ENCODE measurements at regions not wholly inside any gene's neighbourhood (a gene's known extent, or its start where the extent isn't known, plus 50 kb on each side); places are given as distances from the start of the nearest gene placed in this dataset.

GRCh38 chr6:15819226-15819625 is 156.4 kb upstream of the DTNBP1 start:
- Histone ChIP-seq H3K14ac (ENCODE audit: low read length) (no peak overlapping the region), H3K4me2 (ENCODE audit: low read length) (no peak overlapping the region), H3K36me3 (ENCODE audit: control insufficient read depth in 1 of 2, insufficient read depth in 2 of 2, low read length in 2 of 2) (no peaks in the 10 kb centered on the region), H3K4me1 (ENCODE audit: control insufficient read depth in 1 of 2, insufficient read depth in 2 of 2, low read length in 2 of 2) (peaks cover 3 to 13% of the 10 kb centered on the region in 2 experiments), H4K91ac (ENCODE audit: low read depth, low read length) (no peak overlapping the region), H3K79me2 (ENCODE audit: control insufficient read depth, insufficient read depth, low read length, poor library complexity) (no peaks in the 10 kb centered on the region), H3K18ac (ENCODE audit: low read length) (no peak overlapping the region), H2BK12ac (ENCODE audit: low read length) (no peak overlapping the region), H2AFZ (ENCODE audit: insufficient read depth, low read length, poor library complexity) (no peak overlapping the region), H3K9ac (ENCODE audit: low read length) (no peak overlapping the region), H2AK5ac (ENCODE audit: low read length) (no peak overlapping the region), H3K27me3 (ENCODE audit: insufficient read depth, low read length) (no peaks in the 10 kb centered on the region), H3K23ac (ENCODE audit: low read length) (no peak overlapping the region), H4K12ac (ENCODE audit: low read depth, low read length) (no peak overlapping the region), H2BK120ac (ENCODE audit: insufficient read depth, low read length, poor library complexity) (no peak overlapping the region), H3K27ac (ENCODE audit: low read depth, low read length) (no peak overlapping the region), H3K4ac (ENCODE audit: low read depth, low read length) (no peak overlapping the region), H2BK5ac (ENCODE audit: low read depth, low read length, poor library complexity) (no peak overlapping the region), H3K9me3 (ENCODE audit: insufficient read depth, low read depth, low read length) (no peaks in the 10 kb centered on the region), H3K79me1 (ENCODE audit: low read length) (peaks cover 5% of the 10 kb centered on the region), H3K4me3 (ENCODE audit: low read depth, low read length) (no peak overlapping the region), H4K8ac (ENCODE audit: low read depth, low read length) (no peak overlapping the region)
- no CpG with 5 or more reads among the region's 5 CpGs for WGBS (ENCODE audit: extremely low coverage, insufficient coverage, insufficient read length)
- DNase-seq, result no peak

DNA sequence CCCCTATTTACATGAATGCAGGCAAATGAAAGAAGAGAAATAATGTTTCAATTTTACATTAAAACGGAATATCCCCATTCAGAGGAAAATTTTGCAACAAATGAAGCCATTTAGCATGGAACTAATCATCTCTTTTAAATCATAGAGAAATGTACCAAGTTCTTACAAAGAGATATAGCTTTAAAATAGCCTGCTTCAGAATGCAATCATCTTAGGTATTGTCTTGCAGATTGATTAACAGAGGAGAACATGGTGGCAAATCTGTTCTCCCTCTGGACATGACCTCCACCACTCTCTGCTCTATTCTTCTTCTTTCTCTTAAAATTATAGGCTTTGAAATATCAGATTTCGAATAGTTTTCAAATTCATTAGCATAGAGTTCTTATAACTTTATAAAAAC is 155.7 kb upstream of the DTNBP1 start:
- H3K9ac ChIP-seq (ENCODE audit: low read length), result no peak overlapping the region
- peaks cover 3 to 13% of the 10 kb centered on the region in 2 experiments for H3K4me1 ChIP-seq (ENCODE audit: control insufficient read depth in 1 of 2, insufficient read depth in 2 of 2, low read length in 2 of 2)

DNA sequence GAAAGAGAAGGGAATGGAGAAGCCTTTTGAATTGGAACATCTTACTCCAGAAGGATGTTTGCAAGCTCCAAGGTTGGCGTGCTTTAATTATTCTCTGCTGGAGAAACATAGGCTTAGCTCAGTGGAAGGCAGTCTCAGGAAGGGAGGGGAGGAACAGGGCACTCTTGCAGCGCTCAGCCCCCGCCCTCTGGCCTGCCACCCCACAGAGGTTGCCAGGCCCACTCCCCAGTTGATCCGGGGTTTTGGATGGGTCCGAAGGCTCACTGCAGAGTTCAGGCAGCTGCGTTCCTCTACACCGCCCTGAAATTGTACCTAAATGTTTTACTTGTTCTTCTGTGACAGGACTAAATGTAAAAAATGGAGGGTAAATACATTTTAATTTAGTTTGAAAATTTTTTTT is 155.2 kb upstream of the DTNBP1 start:
- WGBS (ENCODE audit: extremely low coverage, insufficient coverage, insufficient read length), result no CpG with 5 or more reads among the region's 7 CpGs
- no peaks in the 10 kb centered on the region for H3K79me2 ChIP-seq (ENCODE audit: control insufficient read depth, insufficient read depth, low read length, poor library complexity)
- H4K12ac ChIP-seq (ENCODE audit: low read depth, low read length), result no peak overlapping the region
- H3K4ac ChIP-seq (ENCODE audit: low read depth, low read length), result no peak overlapping the region
- no peak overlapping the region for H2BK5ac ChIP-seq (ENCODE audit: low read depth, low read length, poor library complexity)
- H3K79me1 ChIP-seq (ENCODE audit: low read length), result peaks cover 5% of the 10 kb centered on the region
- no peak overlapping the region for H3K4me3 ChIP-seq (ENCODE audit: low read depth, low read length)
- H4K91ac ChIP-seq (ENCODE audit: low read depth, low read length), result peak overlapping the region; percentile 29
- H2AK5ac ChIP-seq (ENCODE audit: low read length), result no peak overlapping the region
- H2BK12ac ChIP-seq (ENCODE audit: low read length), result peak overlapping the region; percentile 27
- no peak overlapping the region for H2AFZ ChIP-seq (ENCODE audit: insufficient read depth, low read length, poor library complexity)
- no peak overlapping the region for H3K23ac ChIP-seq (ENCODE audit: low read length)
- no peak overlapping the region for H3K27ac ChIP-seq (ENCODE audit: low read depth, low read length)
- DNase-seq, result no peak
- no peak overlapping the region for H4K8ac ChIP-seq (ENCODE audit: low read depth, low read length)
- no peaks in the 10 kb centered on the region for H3K27me3 ChIP-seq (ENCODE audit: insufficient read depth, low read length)
- no peak overlapping the region for H2BK120ac ChIP-seq (ENCODE audit: insufficient read depth, low read length, poor library complexity)
- H3K4me1 ChIP-seq (ENCODE audit: control insufficient read depth in 1 of 2, insufficient read depth in 2 of 2, low read length in 2 of 2), result peaks cover 3 to 13% of the 10 kb centered on the region in 2 experiments
- no peak overlapping the region for H3K18ac ChIP-seq (ENCODE audit: low read length)
- H3K14ac ChIP-seq (ENCODE audit: low read length), result no peak overlapping the region
- H3K36me3 ChIP-seq (ENCODE audit: control insufficient read depth in 1 of 2, insufficient read depth in 2 of 2, low read length in 2 of 2), result no peaks in the 10 kb centered on the region
- H3K9ac ChIP-seq (ENCODE audit: low read length), result no peak overlapping the region
- H3K9me3 ChIP-seq (ENCODE audit: insufficient read depth, low read depth, low read length), result no peaks in the 10 kb centered on the region
- H3K4me2 ChIP-seq (ENCODE audit: low read length), result no peak overlapping the region

More for the DNA sequence above, 155.7 kb upstream of the DTNBP1 start:
- no peak overlapping the region for H4K8ac ChIP-seq (ENCODE audit: low read depth, low read length)
- H2BK120ac ChIP-seq (ENCODE audit: insufficient read depth, low read length, poor library complexity), result no peak overlapping the region
- H3K18ac ChIP-seq (ENCODE audit: low read length), result no peak overlapping the region
- no peak overlapping the region for H3K4ac ChIP-seq (ENCODE audit: low read depth, low read length)
- H3K79me1 ChIP-seq (ENCODE audit: low read length), result peaks cover 5% of the 10 kb centered on the region
- no peak overlapping the region for H3K4me2 ChIP-seq (ENCODE audit: low read length)
- no peak for DNase-seq
- H4K12ac ChIP-seq (ENCODE audit: low read depth, low read length), result no peak overlapping the region
- H3K4me3 ChIP-seq (ENCODE audit: low read depth, low read length), result no peak overlapping the region
- H4K91ac ChIP-seq (ENCODE audit: low read depth, low read length), result no peak overlapping the region
- no peaks in the 10 kb centered on the region for H3K79me2 ChIP-seq (ENCODE audit: control insufficient read depth, insufficient read depth, low read length, poor library complexity)
- H3K36me3 ChIP-seq (ENCODE audit: control insufficient read depth in 1 of 2, insufficient read depth in 2 of 2, low read length in 2 of 2), result no peaks in the 10 kb centered on the region
- no peak overlapping the region for H2BK12ac ChIP-seq (ENCODE audit: low read length)
- H3K14ac ChIP-seq (ENCODE audit: low read length), result no peak overlapping the region
- H3K9me3 ChIP-seq (ENCODE audit: insufficient read depth, low read depth, low read length), result no peaks in the 10 kb centered on the region
- H2AFZ ChIP-seq (ENCODE audit: insufficient read depth, low read length, poor library complexity), result no peak overlapping the region
- H2BK5ac ChIP-seq (ENCODE audit: low read depth, low read length, poor library complexity), result no peak overlapping the region
- H3K27me3 ChIP-seq (ENCODE audit: insufficient read depth, low read length), result no peaks in the 10 kb centered on the region
- WGBS (ENCODE audit: extremely low coverage, insufficient coverage, insufficient read length), result no CpG with 5 or more reads among the region's 2 CpGs
- H3K27ac ChIP-seq (ENCODE audit: low read depth, low read length), result no peak overlapping the region
- H2AK5ac ChIP-seq (ENCODE audit: low read length), result no peak overlapping the region
- no peak overlapping the region for H3K23ac ChIP-seq (ENCODE audit: low read length)

DNA sequence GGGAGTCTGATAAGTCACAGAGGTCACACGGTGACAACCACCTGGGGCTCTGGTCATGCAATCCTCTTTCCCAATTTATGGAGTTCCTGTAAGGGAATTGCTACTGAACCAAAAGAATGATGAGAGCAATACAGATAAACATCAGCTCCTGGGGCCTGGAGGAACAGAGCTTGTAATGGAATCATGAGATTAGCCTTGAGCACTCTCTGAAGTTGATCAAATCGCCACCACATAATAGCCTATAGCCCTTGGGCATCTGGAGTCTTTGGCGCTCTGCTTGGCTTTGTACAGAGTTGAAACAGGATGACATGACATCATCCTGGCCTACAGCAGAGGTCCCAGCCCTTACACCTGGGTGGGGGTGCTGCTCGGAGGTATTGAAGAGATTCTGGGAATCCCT is 154.3 kb upstream of the DTNBP1 start:
- no peak overlapping the region for H2BK12ac ChIP-seq (ENCODE audit: low read length)
- no peak overlapping the region for H3K23ac ChIP-seq (ENCODE audit: low read length)
- WGBS (ENCODE audit: extremely low coverage, insufficient coverage, insufficient read length), result no CpG with 5 or more reads among the region's 4 CpGs

More for the DNA sequence above, 154.3 kb upstream of the DTNBP1 start:
- no peaks in the 10 kb centered on the region for H3K27me3 ChIP-seq (ENCODE audit: insufficient read depth, low read length)
- H4K8ac ChIP-seq (ENCODE audit: low read depth, low read length), result no peak overlapping the region
- H3K79me1 ChIP-seq (ENCODE audit: low read length), result peaks cover 5% of the 10 kb centered on the region
- no peak overlapping the region for H3K14ac ChIP-seq (ENCODE audit: low read length)
- H2AFZ ChIP-seq (ENCODE audit: insufficient read depth, low read length, poor library complexity), result no peak overlapping the region
- no peak overlapping the region for H3K4ac ChIP-seq (ENCODE audit: low read depth, low read length)
- no peak overlapping the region for H2BK5ac ChIP-seq (ENCODE audit: low read depth, low read length, poor library complexity)
- no peak overlapping the region for H3K9ac ChIP-seq (ENCODE audit: low read length)
- H2BK120ac ChIP-seq (ENCODE audit: insufficient read depth, low read length, poor library complexity), result no peak overlapping the region
- no peak overlapping the region for H2AK5ac ChIP-seq (ENCODE audit: low read length)
- DNase-seq, result peak; percentile 98 to 99
- no peaks in the 10 kb centered on the region for H3K36me3 ChIP-seq (ENCODE audit: control insufficient read depth in 1 of 2, insufficient read depth in 2 of 2, low read length in 2 of 2)
- no peak overlapping the region for H3K4me3 ChIP-seq (ENCODE audit: low read depth, low read length)
- peak overlapping the region; percentile 40 for H3K27ac ChIP-seq (ENCODE audit: low read depth, low read length)
- H3K79me2 ChIP-seq (ENCODE audit: control insufficient read depth, insufficient read depth, low read length, poor library complexity), result no peaks in the 10 kb centered on the region
- no peak overlapping the region for H4K91ac ChIP-seq (ENCODE audit: low read depth, low read length)
- no peak overlapping the region for H3K18ac ChIP-seq (ENCODE audit: low read length)
- peaks cover 3 to 13% of the 10 kb centered on the region in 2 experiments for H3K4me1 ChIP-seq (ENCODE audit: control insufficient read depth in 1 of 2, insufficient read depth in 2 of 2, low read length in 2 of 2)
- no peak overlapping the region for H4K12ac ChIP-seq (ENCODE audit: low read depth, low read length)
- no peak overlapping the region for H3K4me2 ChIP-seq (ENCODE audit: low read length)
- no peaks in the 10 kb centered on the region for H3K9me3 ChIP-seq (ENCODE audit: insufficient read depth, low read depth, low read length)
